Thoracic aorta (tissue), 2 donors: ENCODE measurements at regions not wholly inside any gene's neighbourhood (a gene's known extent, or its start where the extent isn't known, plus 50 kb on each side); places are given as distances from the start of the nearest gene placed in this dataset.

Experiments used
- ATAC-seq: fragments of 150-250 bp; one replicate; pipeline ENCODE4 v1.8.0; 2017; ENCODE audit warnings: low read depth; ENCODE audit not compliant: insufficient number of reproducible peaks, low FRiP score
- DNase-seq: peaks from one replicate; pipeline ENCODE4 v3.0.0-alpha.2; 2020; ENCODE audit warnings: low spot score
- H3K27ac ChIP-seq, 2 donors: fragments of 200-600 bp; sonication (generic); 1 replicate in 1 of 2; 2 replicates in 1 of 2; pipeline ENCODE4 v1.5.1; 2016; ENCODE audit warnings: mild to moderate bottlenecking in 2 of 2, moderate library complexity in 2 of 2
- H3K27me3 ChIP-seq: fragments of 200-600 bp; sonication (generic); replicated peaks from 2 replicates; pipeline ENCODE4 v1.6.0; 2016; ENCODE audit warnings: mild to moderate bottlenecking; ENCODE audit not compliant: insufficient read depth
- H3K36me3 ChIP-seq: fragments of 200-600 bp; sonication (generic); one replicate; pipeline ENCODE4 v1.5.1; 2016
- H3K4me1 ChIP-seq, 2 donors: fragments of 200-600 bp; sonication (generic); 1 replicate in 1 of 2; 2 replicates in 1 of 2; pipeline versions ENCODE4 v1.5.1 to v1.6.0; 2016; ENCODE audit warnings: low read depth in 2 of 2, mild to moderate bottlenecking in 1 of 2; ENCODE audit not compliant: control insufficient read depth in 1 of 2
- H3K4me3 ChIP-seq: fragments of 200-600 bp; sonication (generic); 2 replicates; pipeline ENCODE4 v1.5.1; 2016; ENCODE audit warnings: mild to moderate bottlenecking
- H3K9me3 ChIP-seq: fragments of 200-600 bp; sonication (generic); 2 replicates; pipeline ENCODE4 v1.5.1; 2016
- CTCF ChIP-seq: fragments of 200-600 bp; sonication (generic); IDR thresholded peaks from one replicate; pipeline ENCODE4 v1.5.1; 2019; ENCODE audit warnings: antibody characterized with exemption

GRCh38 chr2:236689393-236689700 lies 119.7 kb downstream of the ACKR3 start:
- H3K36me3 ChIP-seq: no peaks in the 10 kb centered on the region
- DNase-seq: no peak
- H3K9me3 ChIP-seq: no peaks in the 10 kb centered on the region
- peaks cover 34 to 39% of the 10 kb centered on the region in 2 donors for H3K4me1 ChIP-seq
- ATAC-seq: no peak
- no peak for TF ChIP-seq CTCF
- no peak overlapping the region for H3K4me3 ChIP-seq
- no peaks in the 10 kb centered on the region for H3K27me3 ChIP-seq
- no peak overlapping the region for H3K27ac ChIP-seq

- DNase-seq: no peak
- H3K27ac ChIP-seq: no peak overlapping the region
- H3K9me3 ChIP-seq: no peaks in the 10 kb centered on the region
- ATAC-seq: no peak
- H3K4me1 ChIP-seq: peaks cover 34 to 39% of the 10 kb centered on the region in 2 donors
- no peaks in the 10 kb centered on the region for H3K36me3 ChIP-seq
- H3K4me3 ChIP-seq: no peak overlapping the region
- no peak for TF ChIP-seq CTCF
- no peaks in the 10 kb centered on the region for H3K27me3 ChIP-seq
These were observed 120.4 kb downstream of the ACKR3 start for GRCh38 chr2:236689981-236690380.

GRCh38 chr2:236690726-236691125 lies 121.1 kb downstream of the ACKR3 start:
- no peak overlapping the region for H3K27ac ChIP-seq
- TF ChIP-seq CTCF: no peak
- no peak for DNase-seq

GRCh38 chr2:236691799-236692167 lies 122.2 kb downstream of the ACKR3 start:
- Histone ChIP-seq H3K27ac (no peak overlapping the region), H3K9me3 (no peaks in the 10 kb centered on the region), H3K36me3 (no peaks in the 10 kb centered on the region), H3K27me3 (no peaks in the 10 kb centered on the region), H3K4me1 (peaks cover 34 to 39% of the 10 kb centered on the region in 2 donors), H3K4me3 (no peak overlapping the region)
- ATAC-seq (no peak), DNase-seq (no peak)
- TF ChIP-seq CTCF: no peak

More at GRCh38 chr2:236690726-236691125, 121.1 kb downstream of the ACKR3 start:
- ATAC-seq: no peak
- Histone ChIP-seq H3K9me3 (no peaks in the 10 kb centered on the region), H3K4me3 (no peak overlapping the region), H3K27me3 (no peaks in the 10 kb centered on the region), H3K36me3 (no peaks in the 10 kb centered on the region), H3K4me1 (peaks cover 34 to 39% of the 10 kb centered on the region in 2 donors)

- Histone ChIP-seq H3K27me3 (no peaks in the 10 kb centered on the region), H3K9me3 (no peaks in the 10 kb centered on the region), H3K36me3 (no peaks in the 10 kb centered on the region), H3K4me3 (no peak overlapping the region), H3K4me1 (peaks cover 27 to 30% of the 10 kb centered on the region in 2 donors), H3K27ac (no peak overlapping the region)
- no peak for TF ChIP-seq CTCF
- no peak for ATAC-seq
- DNase-seq: no peak
These were observed 123.3 kb downstream of the ACKR3 start for GRCh38 chr2:236692937-236693336.
